ENCODE measurements at regions not wholly inside any gene's neighbourhood (a gene's known extent, or its start where the extent isn't known, plus 50 kb on each side); places are given as distances from the start of the nearest gene placed in this dataset.

GRCh38 chr3:40872258-40872920 is 326.9 kb upstream of the CTNNB1 start:
- H3K9ac ChIP-seq: no peak overlapping the region
- no peak overlapping the region for H3K27ac ChIP-seq
- H3K36me3 ChIP-seq (ENCODE audit: low read depth): no peaks in the 10 kb centered on the region
- 29 to 35% methylated on average over 6 of the region's 6 CpGs for WGBS, 2 experiments (ENCODE audit: low coverage in 1 of 2, low lambda C conversion rate in 2 of 2, missing lambda C conversion rate in 2 of 2)
- no peak overlapping the region for H3K4me2 ChIP-seq (ENCODE audit: unreplicated experiment)
- no peak for DNase-seq
- H3K9me3 ChIP-seq (ENCODE audit: low read depth): no peaks in the 10 kb centered on the region
- in situ Hi-C loops (cut with MboI): no loop called here
- TF ChIP-seq EZH2 (IDR thresholded peaks at IDR 0.05; ENCODE audit: insufficient read depth, poor library complexity, severe bottlenecking): no peak
- no peak for TF ChIP-seq EZH2phosphoT487 (IDR thresholded peaks at IDR 0.05; ENCODE audit: insufficient read depth, low read depth)
- H3K4me1 ChIP-seq (ENCODE audit: insufficient read depth): no peaks in the 10 kb centered on the region
- no peak overlapping the region for H2AFZ ChIP-seq
- no peak overlapping the region for H3K4me3 ChIP-seq
- no peaks in the 10 kb centered on the region for H3K9me2 ChIP-seq (ENCODE audit: insufficient read depth)
- no peaks in the 10 kb centered on the region for H4K20me1 ChIP-seq (ENCODE audit: insufficient read depth)
- no peaks in the 10 kb centered on the region for H3K27me3 ChIP-seq (replicated peaks; ENCODE audit: insufficient read depth)
- no peaks in the 10 kb centered on the region for H3K79me2 ChIP-seq (ENCODE audit: insufficient read depth)
- H3F3A ChIP-seq (ENCODE audit: insufficient read depth): no peaks in the 10 kb centered on the region

GRCh38 chr3:40873476-40873875 is 325.8 kb upstream of the CTNNB1 start:
- H4K20me1 ChIP-seq (ENCODE audit: insufficient read depth): no peaks in the 10 kb centered on the region
- H3F3A ChIP-seq (ENCODE audit: insufficient read depth): no peaks in the 10 kb centered on the region
- no peak overlapping the region for H3K9ac ChIP-seq
- H3K4me2 ChIP-seq (ENCODE audit: unreplicated experiment): no peak overlapping the region
- TF ChIP-seq EZH2 (IDR thresholded peaks at IDR 0.05; ENCODE audit: insufficient read depth, poor library complexity, severe bottlenecking) (no peak), EZH2phosphoT487 (IDR thresholded peaks at IDR 0.05; ENCODE audit: insufficient read depth, low read depth) (no peak)
- H3K9me3 ChIP-seq (ENCODE audit: low read depth): no peaks in the 10 kb centered on the region
- H2AFZ ChIP-seq: no peak overlapping the region
- in situ Hi-C loops (cut with MboI): no loop called here
- WGBS, 2 experiments (ENCODE audit: low coverage in 1 of 2, low lambda C conversion rate in 2 of 2, missing lambda C conversion rate in 2 of 2): 32 to 33% methylated on average over 2 of the region's 2 CpGs
- no peak overlapping the region for H3K27ac ChIP-seq
- no peaks in the 10 kb centered on the region for H3K4me1 ChIP-seq (ENCODE audit: insufficient read depth)
- H3K79me2 ChIP-seq (ENCODE audit: insufficient read depth): no peaks in the 10 kb centered on the region
- no peak overlapping the region for H3K4me3 ChIP-seq
- H3K27me3 ChIP-seq (replicated peaks; ENCODE audit: insufficient read depth): no peaks in the 10 kb centered on the region
- no peak for DNase-seq
- H3K36me3 ChIP-seq (ENCODE audit: low read depth): no peaks in the 10 kb centered on the region
- H3K9me2 ChIP-seq (ENCODE audit: insufficient read depth): no peaks in the 10 kb centered on the region

- Histone ChIP-seq H3K9me2 (ENCODE audit: insufficient read depth) (no peaks in the 10 kb centered on the region), H3K9me3 (ENCODE audit: low read depth) (no peaks in the 10 kb centered on the region), H3K36me3 (ENCODE audit: low read depth) (no peaks in the 10 kb centered on the region), H3K27ac (no peak overlapping the region), H3K79me2 (ENCODE audit: insufficient read depth) (no peaks in the 10 kb centered on the region), H2AFZ (no peak overlapping the region), H3K9ac (no peak overlapping the region), H3F3A (ENCODE audit: insufficient read depth) (no peaks in the 10 kb centered on the region), H3K4me3 (no peak overlapping the region), H3K27me3 (replicated peaks; ENCODE audit: insufficient read depth) (no peaks in the 10 kb centered on the region), H4K20me1 (ENCODE audit: insufficient read depth) (no peaks in the 10 kb centered on the region), H3K4me1 (ENCODE audit: insufficient read depth) (no peaks in the 10 kb centered on the region), H3K4me2 (ENCODE audit: unreplicated experiment) (no peak overlapping the region)
- no peak for DNase-seq
- 70% methylated on average over 6 of the region's 6 CpGs for WGBS, 2 experiments (ENCODE audit: low coverage in 1 of 2, low lambda C conversion rate in 2 of 2, missing lambda C conversion rate in 2 of 2)
- in situ Hi-C loops (cut with MboI): no loop called here
- TF ChIP-seq EZH2 (IDR thresholded peaks at IDR 0.05; ENCODE audit: insufficient read depth, poor library complexity, severe bottlenecking) (no peak), EZH2phosphoT487 (IDR thresholded peaks at IDR 0.05; ENCODE audit: insufficient read depth, low read depth) (no peak)
Observed at GRCh38 chr3:40873934-40874699, 325.2 kb upstream of the CTNNB1 start.

- no peak for TF ChIP-seq EZH2phosphoT487 (IDR thresholded peaks at IDR 0.05; ENCODE audit: insufficient read depth, low read depth)
- TF ChIP-seq EZH2 (IDR thresholded peaks at IDR 0.05; ENCODE audit: insufficient read depth, poor library complexity, severe bottlenecking): no peak
- Histone ChIP-seq H3K9ac (no peak overlapping the region), H3K79me2 (ENCODE audit: insufficient read depth) (no peaks in the 10 kb centered on the region), H3K4me3 (no peak overlapping the region), H3K4me1 (ENCODE audit: insufficient read depth) (no peaks in the 10 kb centered on the region), H4K20me1 (ENCODE audit: insufficient read depth) (no peaks in the 10 kb centered on the region), H3K4me2 (ENCODE audit: unreplicated experiment) (no peak overlapping the region), H3K27ac (no peak overlapping the region), H3K36me3 (ENCODE audit: low read depth) (no peaks in the 10 kb centered on the region), H2AFZ (no peak overlapping the region), H3K9me3 (ENCODE audit: low read depth) (no peaks in the 10 kb centered on the region), H3K27me3 (replicated peaks; ENCODE audit: insufficient read depth) (no peaks in the 10 kb centered on the region), H3F3A (ENCODE audit: insufficient read depth) (no peaks in the 10 kb centered on the region), H3K9me2 (ENCODE audit: insufficient read depth) (no peaks in the 10 kb centered on the region)
- no peak for DNase-seq
- in situ Hi-C loops (cut with MboI): no loop called here
- WGBS, 2 experiments (ENCODE audit: low coverage in 1 of 2, low lambda C conversion rate in 2 of 2, missing lambda C conversion rate in 2 of 2): 23 to 53% methylated on average over 1 of the region's 1 CpG
Observed at GRCh38 chr3:40875581-40875980, 323.7 kb upstream of the CTNNB1 start.
